DND-41 (cell line): ENCODE measurements at regions not wholly inside any gene's neighbourhood (a gene's known extent, or its start where the extent isn't known, plus 50 kb on each side); places are given as distances from the start of the nearest gene placed in this dataset.

Experiments used
- CTCF ChIP-seq: IDR thresholded peaks from 2 replicates; pipeline ENCODE4 v1.5.1; 2012; ENCODE audit warnings: borderline replicate concordance, low read length, moderate library complexity, mild to moderate bottlenecking; ENCODE audit not compliant: poor library complexity, severe bottlenecking; ENCODE audit errors: extremely low read depth
- EZH2 ChIP-seq: IDR thresholded peaks from 3 replicates; pipeline ENCODE4 v1.6.1; 2012; ENCODE audit warnings: borderline replicate concordance, low read depth, mild to moderate bottlenecking, moderate library complexity, low read length, inconsistent platforms; ENCODE audit not compliant: severe bottlenecking

DNA sequence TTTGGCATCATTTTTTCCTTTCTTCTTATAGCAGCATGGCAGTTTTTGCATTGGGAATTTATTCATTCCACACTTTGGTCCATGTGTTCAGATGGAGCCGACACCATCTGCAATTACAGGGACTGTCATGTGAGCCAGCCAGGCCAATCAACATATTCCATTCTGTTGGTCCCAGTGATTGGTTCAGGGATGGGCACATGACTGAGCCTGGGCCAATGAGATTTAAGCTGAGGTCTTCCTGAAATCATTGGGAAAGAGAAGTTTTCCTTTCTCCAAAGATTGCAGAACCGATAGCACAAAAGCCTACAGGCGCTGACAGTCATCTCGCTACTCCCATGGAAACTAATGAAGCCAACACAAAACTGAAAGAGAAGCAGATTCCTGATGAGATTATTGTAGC lies 841.5 kb upstream of the TMEM132C start:
- TF ChIP-seq CTCF: no peak
- TF ChIP-seq EZH2: no peak
